Neural progenitor cell (in vitro differentiated cells): ENCODE measurements at regions not wholly inside any gene's neighbourhood (a gene's known extent, or its start where the extent isn't known, plus 50 kb on each side); places are given as distances from the start of the nearest gene placed in this dataset.

ENCODE experiments used
- DNase-seq: peaks from one replicate; pipeline ENCODE4 v3.0.0-alpha.2; 2016; ENCODE audit warnings: low spot score
- H2AFZ ChIP-seq: fragments of 200-600 bp; sonication (generic); replicated peaks from 2 replicates; pipeline ENCODE4 v1.6.1; 2016; ENCODE audit warnings: antibody characterized with exemption
- H3F3A ChIP-seq: fragments of 200-600 bp; sonication (generic); 2 replicates; pipeline ENCODE4 v1.6.1; 2016; ENCODE audit warnings: antibody characterized with exemption, low read depth
- H3K27ac ChIP-seq: fragments of 200-600 bp; sonication (generic); 2 replicates; pipeline ENCODE4 v1.5.1; 2016; ENCODE audit warnings: mild to moderate bottlenecking
- H3K27me3 ChIP-seq: fragments of 200-600 bp; sonication (generic); 2 replicates; pipeline ENCODE4 v1.6.1; 2016; ENCODE audit warnings: mild to moderate bottlenecking, moderate library complexity
- H3K36me3 ChIP-seq: fragments of 200-600 bp; sonication (generic); 2 replicates; pipeline ENCODE4 v1.5.1; 2016
- H3K4me1 ChIP-seq: fragments of 200-600 bp; sonication (generic); 2 replicates; pipeline ENCODE4 v1.6.1; 2016; ENCODE audit warnings: mixed run types
- H3K4me2 ChIP-seq: fragments of 200-600 bp; sonication (generic); 2 replicates; pipeline ENCODE4 v1.6.1; 2016
- H3K4me3 ChIP-seq: fragments of 200-600 bp; sonication (generic); 2 replicates; pipeline ENCODE4 v1.5.1; 2016
- H3K79me2 ChIP-seq: fragments of 200-600 bp; sonication (generic); 2 replicates; pipeline ENCODE4 v1.6.1; 2016; ENCODE audit warnings: low read depth
- H3K9ac ChIP-seq: fragments of 200-600 bp; sonication (generic); 2 replicates; pipeline ENCODE4 v1.6.1; 2016
- H3K9me3 ChIP-seq: fragments of 200-600 bp; sonication (generic); 2 replicates; pipeline ENCODE4 v1.5.1; 2016; ENCODE audit warnings: low read depth
- H4K20me1 ChIP-seq: fragments of 200-600 bp; sonication (generic); 2 replicates; pipeline ENCODE4 v1.6.1; 2016; ENCODE audit warnings: low read depth
- H3K27ac Mint-ChIP-seq: 3 replicates; pipeline ENCODE4 v1.8.0; 2021; ENCODE audit warnings: mixed read lengths
- H3K27me3 Mint-ChIP-seq: 2 replicates; pipeline ENCODE4 v1.8.0; 2022; ENCODE audit warnings: low read depth, mild to moderate bottlenecking, inconsistent platforms, moderate library complexity, mixed read lengths; ENCODE audit not compliant: insufficient read depth
- H3K36me3 Mint-ChIP-seq: 3 replicates; pipeline ENCODE4 v1.8.0; 2021; ENCODE audit warnings: mixed read lengths
- H3K4me1 Mint-ChIP-seq: 3 replicates; pipeline ENCODE4 v1.8.0; 2021; ENCODE audit warnings: mixed read lengths
- H3K4me3 Mint-ChIP-seq: 3 replicates; pipeline ENCODE4 v1.8.0; 2021; ENCODE audit warnings: mild to moderate bottlenecking, moderate library complexity, mixed read lengths
- H3K9me3 Mint-ChIP-seq: 3 replicates; pipeline ENCODE4 v1.8.0; 2020; ENCODE audit warnings: mixed read lengths
- EZH2 ChIP-seq: fragments of 200-600 bp; sonication (generic); IDR thresholded peaks from 2 replicates; pipeline ENCODE4 v1.6.1; 2017; ENCODE audit warnings: antibody characterized with exemption, mild to moderate bottlenecking, moderate library complexity
- EZH2phosphoT487 ChIP-seq: fragments of 200-600 bp; sonication (generic); IDR thresholded peaks from 2 replicates; pipeline ENCODE4 v1.6.1; 2017; ENCODE audit warnings: antibody characterized with exemption
- TF ChIP-seq, protein P1 (sequence below): fragments of 200-600 bp; sonication (generic); IDR thresholded peaks from 2 replicates; pipeline ENCODE4 v1.5.1; 2017; ENCODE audit warnings: antibody characterized with exemption, mild to moderate bottlenecking

GRCh38 chr11:69879729-69880005, 60.5 kb upstream of the FGF3 start:
- DNase-seq: no peak
- Histone ChIP-seq H4K20me1 (no peaks in the 10 kb centered on the region), H2AFZ (no peak overlapping the region), H3K4me1 (peaks cover 17% of the 10 kb centered on the region), H3K79me2 (no peaks in the 10 kb centered on the region), H3K9me3 (no peaks in the 10 kb centered on the region), H3K36me3 (no peaks in the 10 kb centered on the region), H3K27ac (no peak overlapping the region), H3K9ac (no peak overlapping the region), H3K4me2 (peak overlapping the region; percentile 13), H3F3A (peaks cover 6% of the 10 kb centered on the region), H3K4me3 (no peak overlapping the region), H3K27me3 (no peaks in the 10 kb centered on the region)
- no peaks in the 10 kb centered on the region for H3K36me3 Mint-ChIP-seq
- peaks cover 21% of the 10 kb centered on the region for H3K4me1 Mint-ChIP-seq
- no peak overlapping the region for H3K27ac Mint-ChIP-seq
- H3K9me3 Mint-ChIP-seq: no peaks in the 10 kb centered on the region
- H3K27me3 Mint-ChIP-seq: peaks cover 7% of the 10 kb centered on the region
- no peak overlapping the region for H3K4me3 Mint-ChIP-seq
- no peak for TF ChIP-seq EZH2phosphoT487
- TF ChIP-seq EZH2: no peak

GRCh38 chr11:69880041-69880825, 61.0 kb upstream of the FGF3 start:
- no peak overlapping the region for H3K4me3 Mint-ChIP-seq
- Histone ChIP-seq H3K4me2 (no peak overlapping the region), H3K9ac (no peak overlapping the region), H3K9me3 (no peaks in the 10 kb centered on the region), H2AFZ (no peak overlapping the region), H3K4me3 (no peak overlapping the region), H3K4me1 (peaks cover 11% of the 10 kb centered on the region), H4K20me1 (no peaks in the 10 kb centered on the region), H3K27me3 (no peaks in the 10 kb centered on the region), H3K79me2 (no peaks in the 10 kb centered on the region), H3K27ac (no peak overlapping the region), H3F3A (peaks cover under 1% of the 10 kb centered on the region), H3K36me3 (no peaks in the 10 kb centered on the region)
- H3K27ac Mint-ChIP-seq: no peak overlapping the region
- H3K36me3 Mint-ChIP-seq: no peaks in the 10 kb centered on the region
- no peaks in the 10 kb centered on the region for H3K9me3 Mint-ChIP-seq
- DNase-seq: no peak
- H3K27me3 Mint-ChIP-seq: peaks cover 7% of the 10 kb centered on the region
- peaks cover 17% of the 10 kb centered on the region for H3K4me1 Mint-ChIP-seq
- TF ChIP-seq, protein P1, sequence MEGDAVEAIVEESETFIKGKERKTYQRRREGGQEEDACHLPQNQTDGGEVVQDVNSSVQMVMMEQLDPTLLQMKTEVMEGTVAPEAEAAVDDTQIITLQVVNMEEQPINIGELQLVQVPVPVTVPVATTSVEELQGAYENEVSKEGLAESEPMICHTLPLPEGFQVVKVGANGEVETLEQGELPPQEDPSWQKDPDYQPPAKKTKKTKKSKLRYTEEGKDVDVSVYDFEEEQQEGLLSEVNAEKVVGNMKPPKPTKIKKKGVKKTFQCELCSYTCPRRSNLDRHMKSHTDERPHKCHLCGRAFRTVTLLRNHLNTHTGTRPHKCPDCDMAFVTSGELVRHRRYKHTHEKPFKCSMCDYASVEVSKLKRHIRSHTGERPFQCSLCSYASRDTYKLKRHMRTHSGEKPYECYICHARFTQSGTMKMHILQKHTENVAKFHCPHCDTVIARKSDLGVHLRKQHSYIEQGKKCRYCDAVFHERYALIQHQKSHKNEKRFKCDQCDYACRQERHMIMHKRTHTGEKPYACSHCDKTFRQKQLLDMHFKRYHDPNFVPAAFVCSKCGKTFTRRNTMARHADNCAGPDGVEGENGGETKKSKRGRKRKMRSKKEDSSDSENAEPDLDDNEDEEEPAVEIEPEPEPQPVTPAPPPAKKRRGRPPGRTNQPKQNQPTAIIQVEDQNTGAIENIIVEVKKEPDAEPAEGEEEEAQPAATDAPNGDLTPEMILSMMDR: no peak
- TF ChIP-seq EZH2phosphoT487 (no peak), EZH2 (no peak)

DNA sequence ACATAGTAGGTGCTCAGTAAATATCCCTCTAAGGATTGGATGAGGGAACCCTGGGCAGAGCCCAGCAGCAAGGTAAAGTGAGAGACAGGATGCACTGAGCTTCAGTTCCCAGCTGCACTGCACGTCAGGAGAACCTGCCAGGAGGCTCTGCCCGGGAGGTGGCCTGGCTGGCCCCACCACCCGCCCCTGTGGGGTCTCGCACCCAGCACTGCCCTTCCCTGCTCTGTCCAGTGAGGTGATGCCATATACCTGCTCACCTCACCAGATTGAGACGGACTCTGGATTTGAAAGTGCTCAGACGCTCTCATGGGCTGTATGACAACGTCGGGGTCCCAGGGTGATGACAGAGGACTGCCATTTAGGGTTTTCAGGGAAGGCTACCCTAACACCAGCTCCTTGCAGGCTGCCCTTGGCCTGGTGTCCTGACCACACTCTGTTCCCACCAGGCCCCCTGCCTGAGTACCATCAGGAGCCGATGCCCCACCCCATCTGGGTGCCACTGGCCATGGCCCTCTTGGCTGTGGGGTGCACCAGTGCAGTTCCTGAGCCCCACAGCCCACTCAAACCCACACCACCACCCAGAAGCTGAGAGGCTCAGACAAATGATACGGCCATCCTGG, 61.7 kb upstream of the FGF3 start:
- H3K9ac ChIP-seq: no peak overlapping the region
- H3F3A ChIP-seq: no peaks in the 10 kb centered on the region
- no peaks in the 10 kb centered on the region for H3K36me3 Mint-ChIP-seq
- no peaks in the 10 kb centered on the region for H3K9me3 Mint-ChIP-seq
- no peak overlapping the region for H3K27ac ChIP-seq
- no peaks in the 10 kb centered on the region for H3K27me3 ChIP-seq
- peaks cover 13% of the 10 kb centered on the region for H3K4me1 Mint-ChIP-seq
- no peak overlapping the region for H2AFZ ChIP-seq
- peaks cover 7% of the 10 kb centered on the region for H3K27me3 Mint-ChIP-seq
- DNase-seq: no peak
- H3K4me1 ChIP-seq: peaks cover 9% of the 10 kb centered on the region
- no peak overlapping the region for H3K4me3 Mint-ChIP-seq
- H4K20me1 ChIP-seq: no peaks in the 10 kb centered on the region
- H3K27ac Mint-ChIP-seq: no peak overlapping the region
- no peak overlapping the region for H3K4me2 ChIP-seq
- no peak overlapping the region for H3K4me3 ChIP-seq
- no peak for TF ChIP-seq EZH2
- TF ChIP-seq EZH2phosphoT487: no peak
- TF ChIP-seq, protein P1: no peak
- H3K36me3 ChIP-seq: no peaks in the 10 kb centered on the region
- no peaks in the 10 kb centered on the region for H3K9me3 ChIP-seq
- H3K79me2 ChIP-seq: no peaks in the 10 kb centered on the region
